Nephron (organoid): ENCODE measurements at regions not wholly inside any gene's neighbourhood (a gene's known extent, or its start where the extent isn't known, plus 50 kb on each side); places are given as distances from the start of the nearest gene placed in this dataset.
"Not testable (repeated sequence)": the region's sequence is repeated elsewhere in the genome, so short reads cannot be mapped to it uniquely, and the experiment has no call there.

ENCODE experiments used
- H3K27ac Mint-ChIP-seq, 3 experiments: 2 replicates each; pipeline ENCODE4 v1.8.0; 2020; ENCODE audit warnings: mixed read lengths in 3 of 3, mild to moderate bottlenecking in 2 of 3, moderate library complexity in 1 of 3
- H3K27me3 Mint-ChIP-seq: 2 replicates; pipeline ENCODE4 v1.8.0; 2021; ENCODE audit warnings: low read depth, mild to moderate bottlenecking, moderate library complexity, mixed read lengths
- H3K36me3 Mint-ChIP-seq: 2 replicates; pipeline ENCODE4 v1.8.0; 2020; ENCODE audit warnings: low read depth, mixed read lengths
- H3K4me1 Mint-ChIP-seq: 2 replicates; pipeline ENCODE4 v1.8.0; 2020; ENCODE audit warnings: mixed read lengths
- H3K4me3 Mint-ChIP-seq, 3 experiments: 2 replicates each; pipeline ENCODE4 v1.8.0; 2020; ENCODE audit warnings: mild to moderate bottlenecking in 3 of 3, mixed read lengths in 3 of 3, moderate library complexity in 2 of 3
- H3K9me3 Mint-ChIP-seq: 2 replicates; pipeline ENCODE4 v1.8.0; 2020; ENCODE audit warnings: mixed read lengths
- CTCF ChIP-seq, 3 experiments: fragments of 200-600 bp; sonication (generic); IDR thresholded peaks; one replicate each; pipeline ENCODE4 v1.5.0; 2021; ENCODE audit warnings: antibody characterized with exemption in 3 of 3; ENCODE audit not compliant: unreplicated experiment in 3 of 3

- H3K27ac Mint-ChIP-seq: no peak overlapping the region
- H3K36me3 Mint-ChIP-seq: no peaks in the 10 kb centered on the region
- peaks cover 8% of the 10 kb centered on the region for H3K9me3 Mint-ChIP-seq
- H3K27me3 Mint-ChIP-seq: no peaks in the 10 kb centered on the region
- no peak for TF ChIP-seq CTCF (IDR thresholded peaks at IDR 0.05; ENCODE audit: unreplicated experiment in 3 of 3)
- H3K4me3 Mint-ChIP-seq: no peak overlapping the region
- H3K4me1 Mint-ChIP-seq: no peaks in the 10 kb centered on the region
These were observed 99.7 kb upstream of the NXPH2 start for GRCh38 chr2:138879931-138880330.

GRCh38 chr2:138877421-138877820, 97.2 kb upstream of the NXPH2 start:
- TF ChIP-seq CTCF (IDR thresholded peaks at IDR 0.05; ENCODE audit: unreplicated experiment in 3 of 3): no peak
- Mint-ChIP-seq H3K4me1 (no peaks in the 10 kb centered on the region), H3K27ac (no peak overlapping the region), H3K4me3 (no peak overlapping the region), H3K27me3 (no peaks in the 10 kb centered on the region), H3K36me3 (no peaks in the 10 kb centered on the region), H3K9me3 (peaks cover 8% of the 10 kb centered on the region)

GRCh38 chr2:138874251-138874650, 94.1 kb upstream of the NXPH2 start:
- TF ChIP-seq CTCF (IDR thresholded peaks at IDR 0.05; ENCODE audit: unreplicated experiment in 3 of 3): no peak
- H3K27ac Mint-ChIP-seq: no peak overlapping the region
- H3K27me3 Mint-ChIP-seq: no peaks in the 10 kb centered on the region
- H3K9me3 Mint-ChIP-seq: peaks cover 8% of the 10 kb centered on the region
- no peaks in the 10 kb centered on the region for H3K36me3 Mint-ChIP-seq
- no peak overlapping the region for H3K4me3 Mint-ChIP-seq
- H3K4me1 Mint-ChIP-seq: no peaks in the 10 kb centered on the region

GRCh38 chr2:138872116-138872515, 91.9 kb upstream of the NXPH2 start:
- not testable (repeated sequence) for H3K36me3 Mint-ChIP-seq, H3K27me3 Mint-ChIP-seq, H3K27ac Mint-ChIP-seq, H3K9me3 Mint-ChIP-seq, H3K4me1 Mint-ChIP-seq, H3K4me3 Mint-ChIP-seq

- H3K4me1 Mint-ChIP-seq: no peaks in the 10 kb centered on the region
- no peaks in the 10 kb centered on the region for H3K36me3 Mint-ChIP-seq
- no peaks in the 10 kb centered on the region for H3K27me3 Mint-ChIP-seq
- H3K9me3 Mint-ChIP-seq: no peaks in the 10 kb centered on the region
- H3K27ac Mint-ChIP-seq: no peak overlapping the region
- no peak for TF ChIP-seq CTCF (IDR thresholded peaks at IDR 0.05; ENCODE audit: unreplicated experiment in 3 of 3)
- no peak overlapping the region for H3K4me3 Mint-ChIP-seq
These were observed 91.1 kb upstream of the NXPH2 start for GRCh38 chr2:138871312-138871711.

- no peak overlapping the region for H3K27ac Mint-ChIP-seq
- no peaks in the 10 kb centered on the region for H3K4me1 Mint-ChIP-seq
- H3K9me3 Mint-ChIP-seq: no peaks in the 10 kb centered on the region
- H3K36me3 Mint-ChIP-seq: no peaks in the 10 kb centered on the region
- TF ChIP-seq CTCF (IDR thresholded peaks at IDR 0.05; ENCODE audit: unreplicated experiment in 3 of 3): no peak
- H3K27me3 Mint-ChIP-seq: no peaks in the 10 kb centered on the region
- H3K4me3 Mint-ChIP-seq: no peak overlapping the region
These were observed 87.2 kb upstream of the NXPH2 start for GRCh38 chr2:138867341-138867740.

- Mint-ChIP-seq H3K27ac (no peak overlapping the region), H3K36me3 (no peaks in the 10 kb centered on the region), H3K9me3 (no peaks in the 10 kb centered on the region), H3K4me3 (no peak overlapping the region), H3K4me1 (no peaks in the 10 kb centered on the region), H3K27me3 (no peaks in the 10 kb centered on the region)
- TF ChIP-seq CTCF (IDR thresholded peaks at IDR 0.05; ENCODE audit: unreplicated experiment in 3 of 3): no peak
These were observed 86.6 kb upstream of the NXPH2 start for GRCh38 chr2:138866797-138867196.
